IMR-90 (cell line): ENCODE measurements at regions not wholly inside any gene's neighbourhood (a gene's known extent, or its start where the extent isn't known, plus 50 kb on each side); places are given as distances from the start of the nearest gene placed in this dataset.

Experiments used
- ATAC-seq: fragments of 200-7000 bp; cut with Tn5 transposase; 2 replicates; pipeline ENCODE4 v1.9.1; 2020; ENCODE audit warnings: low read depth, mild to moderate bottlenecking, moderate library complexity
- BruUV-seq: library from RNA; stranded (reverse); fragments of 400-500 nt; replicated peaks from 2 replicates; lab custom pipeline; 2021; lab: Mats Ljungman, UMichigan
- CTCF ChIA-PET: fragments of 300-600 bp; formaldehyde crosslinking; extraction: SDS; loops from one replicate; lab custom pipeline; 2021; ENCODE audit warnings: antibody characterized with exemption; lab: Yijun Ruan, JAX
- POLR2A ChIA-PET: fragments of 300-600 bp; sonication (Branson Sonifier 250); formaldehyde crosslinking; loops from one replicate; lab custom pipeline; 2022; ENCODE audit warnings: antibody characterized with exemption; ENCODE audit not compliant: unreplicated experiment; lab: Charles Lee
- DNase-seq: peaks from one replicate; pipeline ENCODE4 v3.0.0; 2013
- H2AFZ ChIP-seq: replicated peaks from 2 replicates; pipeline ENCODE3; 2013; ENCODE audit warnings: low read length, mild to moderate bottlenecking; ENCODE audit not compliant: poor library complexity
- H2AK5ac ChIP-seq: 2 replicates; pipeline ENCODE4 v1.6.1; 2013; ENCODE audit warnings: low read depth, low read length, inconsistent platforms
- H2AK9ac ChIP-seq: replicated peaks from 2 replicates; pipeline ENCODE3; 2013; ENCODE audit warnings: mild to moderate bottlenecking, low read depth, low read length, moderate library complexity; ENCODE audit not compliant: poor library complexity
- H2BK120ac ChIP-seq: 2 replicates; pipeline ENCODE4 v1.6.1; 2013; ENCODE audit warnings: low read depth, low read length, inconsistent platforms
- H2BK15ac ChIP-seq: 3 replicates; pipeline ENCODE4 v1.6.1; 2013; ENCODE audit warnings: low read depth, low read length, inconsistent platforms
- H2BK20ac ChIP-seq: 2 replicates; pipeline ENCODE4 v1.6.1; 2013; ENCODE audit warnings: low read depth, mild to moderate bottlenecking, inconsistent platforms, low read length, moderate library complexity
- H2BK5ac ChIP-seq: 2 replicates; pipeline ENCODE4 v1.6.1; 2013; ENCODE audit warnings: mild to moderate bottlenecking, low read depth, low read length, inconsistent platforms; ENCODE audit not compliant: poor library complexity, severe bottlenecking
- H3K14ac ChIP-seq: replicated peaks from 2 replicates; pipeline ENCODE4 v1.6.1; 2013; ENCODE audit warnings: low read depth, low read length, inconsistent platforms
- H3K18ac ChIP-seq: 2 replicates; pipeline ENCODE4 v1.6.1; 2013; ENCODE audit warnings: low read depth, low read length, control low read depth
- H3K23ac ChIP-seq: 2 replicates; pipeline ENCODE4 v1.6.1; 2013; ENCODE audit warnings: low read depth, low read length, inconsistent platforms
- H3K27ac ChIP-seq: 2 replicates; pipeline ENCODE4 v1.5.1; 2013; ENCODE audit warnings: mild to moderate bottlenecking, control low read depth, low read length; ENCODE audit not compliant: insufficient read depth
- H3K27me3 ChIP-seq: 2 replicates; pipeline ENCODE4 v1.6.1; 2013; ENCODE audit warnings: low read length; ENCODE audit not compliant: control insufficient read depth, insufficient read depth
- H3K36me3 ChIP-seq: 2 replicates; pipeline ENCODE4 v1.6.1; 2013; ENCODE audit warnings: low read length, mixed read lengths; ENCODE audit not compliant: control insufficient read depth, insufficient read depth
- H3K4ac ChIP-seq: 2 replicates; pipeline ENCODE4 v1.6.1; 2013; ENCODE audit warnings: low read depth, low read length, inconsistent platforms
- H3K4me1 ChIP-seq: 2 replicates; pipeline ENCODE4 v1.6.1; 2013; ENCODE audit warnings: low read length, mixed read lengths; ENCODE audit not compliant: control insufficient read depth, insufficient read depth
- H3K4me2 ChIP-seq: 2 replicates; pipeline ENCODE4 v1.6.1; 2013; ENCODE audit warnings: low read depth, mild to moderate bottlenecking, control low read depth, low read length, moderate library complexity
- H3K4me3 ChIP-seq: 2 replicates; pipeline ENCODE4 v1.5.1; 2013; ENCODE audit warnings: low read depth, mild to moderate bottlenecking, control low read depth, low read length, moderate library complexity; ENCODE audit not compliant: insufficient read depth
- H3K56ac ChIP-seq: 2 replicates; pipeline ENCODE4 v1.6.1; 2013; ENCODE audit warnings: low read length, inconsistent platforms; ENCODE audit not compliant: insufficient read depth; ENCODE audit errors: extremely low read depth
- H3K79me1 ChIP-seq, 2 experiments: 2 replicates each; pipeline ENCODE4 v1.6.1; 2013; ENCODE audit warnings: low read length in 2 of 2, inconsistent platforms in 1 of 2, low read depth in 1 of 2
- H3K9ac ChIP-seq: 2 replicates; pipeline ENCODE4 v1.6.1; 2013; ENCODE audit warnings: low read depth, low read length, control low read depth
- H3K9me1 ChIP-seq: 2 replicates; pipeline ENCODE4 v1.6.1; 2013; ENCODE audit warnings: low read length, inconsistent platforms; ENCODE audit not compliant: insufficient read depth
- H3K9me3 ChIP-seq: 2 replicates; pipeline ENCODE4 v1.6.1; 2013; ENCODE audit warnings: low read length; ENCODE audit not compliant: control insufficient read depth, insufficient read depth
- H4K20me1 ChIP-seq: 2 replicates; pipeline ENCODE4 v1.6.1; 2013; ENCODE audit warnings: low read length, inconsistent platforms; ENCODE audit not compliant: insufficient read depth
- H4K5ac ChIP-seq: 2 replicates; pipeline ENCODE4 v1.6.1; 2013; ENCODE audit warnings: mild to moderate bottlenecking, low read depth, low read length, control low read depth
- H4K8ac ChIP-seq, 2 experiments: 2 replicates each; pipeline ENCODE4 v1.6.1; 2013; ENCODE audit warnings: low read depth in 2 of 2, low read length in 2 of 2, control low read depth in 1 of 2, inconsistent platforms in 1 of 2
- H4K91ac ChIP-seq: 2 replicates; pipeline ENCODE4 v1.6.1; 2013; ENCODE audit warnings: low read depth, low read length, inconsistent platforms; ENCODE audit not compliant: insufficient read depth
- BHLHE40 ChIP-seq: fragments of 150-350 bp; IDR thresholded peaks from 2 replicates; pipeline ENCODE4 v1.6.1; 2016; ENCODE audit warnings: mild to moderate bottlenecking, low read depth, low read length
- CEBPB ChIP-seq: IDR thresholded peaks from 2 replicates; pipeline ENCODE4 v1.6.1; 2012; ENCODE audit warnings: low read depth, low read length, improper control_type of control experiment
- CHD1 ChIP-seq: IDR thresholded peaks from 2 replicates; pipeline ENCODE4 v1.6.1; 2012; ENCODE audit warnings: low read depth, low read length, improper control_type of control experiment
- ELK1 ChIP-seq: fragments of 150-350 bp; IDR thresholded peaks from 2 replicates; pipeline ENCODE4 v1.6.1; 2016; ENCODE audit warnings: low read depth, mild to moderate bottlenecking, low read length, moderate library complexity, borderline replicate concordance
- FOS ChIP-seq: fragments of 150-350 bp; IDR thresholded peaks from 2 replicates; pipeline ENCODE4 v1.6.1; 2016; ENCODE audit warnings: low read depth, low read length
- MAFK ChIP-seq: IDR thresholded peaks from 2 replicates; pipeline ENCODE4 v1.6.1; 2012; ENCODE audit warnings: low read depth, low read length, improper control_type of control experiment
- MAZ ChIP-seq: IDR thresholded peaks from 2 replicates; pipeline ENCODE4 v1.6.1; 2012; ENCODE audit warnings: low read depth, mild to moderate bottlenecking, low read length, improper control_type of control experiment, moderate library complexity, borderline replicate concordance
- MXI1 ChIP-seq: IDR thresholded peaks from 2 replicates; pipeline ENCODE4 v1.6.1; 2012; ENCODE audit warnings: low read depth, mild to moderate bottlenecking, low read length, moderate library complexity, borderline replicate concordance
- NFE2L2 ChIP-seq: fragments of 150-350 bp; IDR thresholded peaks from 2 replicates; pipeline ENCODE4 v1.6.1; 2016; ENCODE audit warnings: low read depth, mild to moderate bottlenecking, low read length
- POLR2A ChIP-seq: IDR thresholded peaks from 2 replicates; pipeline ENCODE4 v1.6.1; 2012; ENCODE audit warnings: mild to moderate bottlenecking, low read depth, low read length
- RAD21 ChIP-seq: IDR thresholded peaks from 2 replicates; pipeline ENCODE4 v1.6.1; 2012; ENCODE audit warnings: low read length, improper control_type of control experiment
- RCOR1 ChIP-seq: IDR thresholded peaks from 2 replicates; pipeline ENCODE4 v1.6.1; 2012; ENCODE audit warnings: mild to moderate bottlenecking, low read length, improper control_type of control experiment; ENCODE audit not compliant: insufficient replicate concordance
- RFX5 ChIP-seq: IDR thresholded peaks from 2 replicates; pipeline ENCODE4 v1.8.0; 2012; ENCODE audit warnings: low read depth, mild to moderate bottlenecking, low read length, moderate library complexity
- USF2 ChIP-seq: fragments of 150-350 bp; IDR thresholded peaks from 2 replicates; pipeline ENCODE4 v1.6.1; 2017; ENCODE audit warnings: mild to moderate bottlenecking, antibody characterized with exemption, low read length, low read depth
- WGBS, 2 experiments: methylation state at CpG; one replicate each; pipeline versions ENCODE4 v1.1.5 to v1.1.7; 2013; ENCODE audit warnings: missing lambda C conversion rate in 2 of 2; ENCODE audit not compliant: insufficient read length in 1 of 2; ENCODE audit errors: extremely low coverage in 2 of 2; 5-methylcytosine and 5-hydroxymethylcytosine counted together
- dilution Hi-C: fragments of 300-500 bp; cut with HindIII; formaldehyde crosslinking; loops from one replicate; pipeline ENCODE4 v1.14.3; 2018; ENCODE audit warnings: low sequenced_read_pairs; ENCODE audit not compliant: unreplicated experiment
- in situ Hi-C: fragments of 300-500 bp; cut with MboI; formaldehyde crosslinking; loops from 3 replicates; pipeline ENCODE4 v1.14.3; 2019; ENCODE audit warnings: low sequenced_read_pairs, inconsistent platforms, mixed read lengths
- intact Hi-C: fragments of 100-400 bp; cut with micrococcal nuclease; formaldehyde crosslinking; loops from 2 replicates; pipeline ENCODE4 v1.10.0; 2022

GRCh38 chr6:4359108-4359730 is 223.8 kb upstream of the ECI2 start (continued):
- no peak for TF ChIP-seq MAFK

DNA sequence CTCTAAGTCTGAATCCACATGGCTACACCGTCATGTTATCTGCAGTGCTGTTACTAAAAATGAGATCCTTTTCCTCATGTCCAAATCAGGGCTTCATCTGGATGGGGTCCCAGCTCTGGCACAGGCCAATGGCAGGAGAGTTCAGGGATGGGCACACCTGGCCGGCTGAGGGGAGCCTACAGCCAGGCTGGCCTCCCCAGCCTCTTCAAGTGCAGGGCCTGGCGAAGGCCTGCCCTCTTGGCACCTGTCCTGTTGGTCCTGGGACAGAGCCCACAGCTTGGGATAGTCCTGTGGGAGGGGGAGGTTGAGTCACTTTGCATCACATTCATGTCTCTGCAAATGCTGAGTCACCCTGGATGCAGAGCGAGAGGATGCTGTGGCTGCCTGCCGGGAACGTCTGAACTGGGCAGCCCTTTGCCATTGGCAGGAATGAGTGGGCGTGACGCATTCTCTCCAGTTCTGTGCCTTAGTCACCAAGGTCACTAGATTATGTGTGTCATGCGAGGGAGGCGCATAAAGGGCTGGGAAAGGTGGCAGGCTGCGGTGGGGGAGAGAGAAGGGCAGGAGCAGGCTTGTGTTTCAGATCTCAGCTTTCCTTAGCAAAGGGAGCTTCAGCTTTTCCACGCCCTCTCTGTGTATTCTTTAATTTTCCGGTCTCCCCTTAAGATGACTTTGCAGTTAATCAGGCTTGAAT is 223.2 kb upstream of the ECI2 start:
- ChIA-PET CTCF (interaction anchor here (0.6 to 1.4 kb wide), 2 partner anchors 10 to 41 kb away, joined by 3 to 5 read pairs; no protein-coding TSS in a partner anchor), POLR2A (interaction anchor here (0.6 kb wide), 2 partner anchors 39 to 419 kb away, joined by 3 read pairs; no protein-coding TSS in a partner anchor)
- Histone ChIP-seq H3K9me3 (no peaks in the 10 kb centered on the region), H3K14ac (peak overlapping the region; percentile 92), H3K56ac (peak overlapping the region; percentile 91), H4K5ac (peak overlapping the region; percentile 77), H2AK5ac (peak overlapping the region; percentile 85), H3K23ac (peak overlapping the region; percentile 81), H3K27me3 (no peaks in the 10 kb centered on the region), H3K4me2 (peak overlapping the region; percentile 49), H3K4me1 (peaks cover 13% of the 10 kb centered on the region), H4K8ac (peak overlapping the region; percentile 82 to 94), H2AFZ (peak overlapping the region; percentile 86), H3K9ac (peak overlapping the region; percentile 39), H3K4ac (peak overlapping the region; percentile 95), H3K27ac (peak overlapping the region; percentile 83), H2AK9ac (peak overlapping the region; percentile 29), H3K4me3 (no peak overlapping the region), H2BK120ac (peak overlapping the region; percentile 98), H2BK15ac (peak overlapping the region; percentile 87; the same call in 2 of the 3 replicates), H4K91ac (peak overlapping the region; percentile 99), H2BK20ac (peak overlapping the region; percentile 94), H3K79me1 (no peaks in the 10 kb centered on the region), H3K9me1 (peaks cover 21% of the 10 kb centered on the region), H4K20me1 (no peaks in the 10 kb centered on the region), H2BK5ac (peak overlapping the region; percentile 92), H3K18ac (peak overlapping the region; percentile 75), H3K36me3 (no peaks in the 10 kb centered on the region)
- 11% methylated on average over 6 of the region's 13 CpGs; no CpG with 5 or more reads in 1 of the 2 experiments for WGBS, 2 experiments
- BruUV-seq, result no TSS peak
- dilution Hi-C loops, result no loop called here
- in situ Hi-C loops, result no loop called here
- ATAC-seq (peak; percentile 92), DNase-seq (peak; percentile 100)
- intact Hi-C loops, result loop anchor here (5.0 to 10.0 kb wide), 3 partner anchors 224 to 584 kb away; partner anchors contain the start of gene ECI2
- TF ChIP-seq POLR2A, result peak; percentile 77; the same call in 1 of the 2 replicates
- TF ChIP-seq RFX5, result no peak
- no peak for TF ChIP-seq RCOR1
- TF ChIP-seq MXI1, result no peak; the same call in 1 of the 2 replicates
- TF ChIP-seq RAD21, result peak; percentile 37
- TF ChIP-seq CEBPB, result peak; percentile 88
- TF ChIP-seq MAZ, result peak; percentile 85; the same call in 1 of the 2 replicates
- no peak for TF ChIP-seq USF2
- TF ChIP-seq NFE2L2, result peak; percentile 99
- TF ChIP-seq CHD1, result peak; percentile 16; the same call in 1 of the 2 replicates
- peak; percentile 82 for TF ChIP-seq BHLHE40
- peak; percentile 99 for TF ChIP-seq FOS
- TF ChIP-seq ELK1, result no peak
